ENCODE measurements at regions not wholly inside any gene's neighbourhood (a gene's known extent, or its start where the extent isn't known, plus 50 kb on each side); places are given as distances from the start of the nearest gene placed in this dataset.
A peak's percentile ranks its signal among the peaks of the same experiment; 100 is the strongest.

DNA sequence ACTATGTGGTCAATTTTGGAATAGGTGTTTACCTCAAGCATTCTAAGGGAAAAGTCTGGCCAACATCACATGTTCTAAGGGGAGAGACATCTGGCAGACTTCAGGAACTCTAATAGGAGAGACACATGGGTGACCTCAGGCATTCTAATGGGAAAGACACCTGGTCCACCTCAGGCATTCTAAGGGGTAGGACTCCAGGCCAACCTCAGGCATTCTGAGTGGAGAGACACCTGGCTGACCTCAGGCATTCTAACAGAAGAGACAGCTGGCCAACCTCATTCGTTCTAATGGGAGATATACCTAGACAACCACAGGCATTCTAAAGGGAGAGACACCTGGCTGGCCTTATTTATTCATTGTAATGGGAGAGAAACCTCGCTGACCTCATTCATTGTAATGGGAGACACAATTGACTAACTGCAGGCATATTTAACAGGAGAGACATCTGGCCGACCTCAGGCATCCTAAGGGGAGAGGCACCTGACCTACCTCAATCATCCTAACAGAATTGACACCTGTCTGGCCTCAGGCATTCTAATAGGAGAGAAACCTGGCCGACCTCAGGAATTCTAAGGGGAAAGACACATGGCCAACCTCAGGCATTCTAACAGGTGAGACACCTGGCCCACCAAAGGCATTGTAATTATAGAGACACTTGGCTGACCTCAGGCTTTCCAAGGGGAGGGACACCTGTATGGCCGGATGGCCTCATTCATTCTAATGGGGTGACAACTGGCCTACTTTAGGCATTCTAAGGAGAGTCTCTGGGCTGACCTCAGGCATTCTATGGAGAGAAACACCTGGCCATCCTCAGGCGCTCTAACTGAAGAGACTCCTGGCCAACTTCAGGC lies 1346.8 kb downstream of the UQCRFS1 start:
- no peak overlapping the region for H3K27ac Mint-ChIP-seq (ENCODE audit: unreplicated experiment)
- H3K9me3 Mint-ChIP-seq (ENCODE audit: unreplicated experiment) = peaks cover 29% of the 10 kb centered on the region
- no peaks in the 10 kb centered on the region for H3K27me3 Mint-ChIP-seq (ENCODE audit: unreplicated experiment)
- peaks cover 8% of the 10 kb centered on the region for H3K36me3 Mint-ChIP-seq (ENCODE audit: low read depth, unreplicated experiment)
- no peaks in the 10 kb centered on the region for H3K4me1 Mint-ChIP-seq (ENCODE audit: unreplicated experiment)
- H3K4me3 Mint-ChIP-seq (ENCODE audit: unreplicated experiment) = no peak overlapping the region
- no peak for DNase-seq (ENCODE audit: low spot score)
- TF ChIP-seq, protein P1, sequence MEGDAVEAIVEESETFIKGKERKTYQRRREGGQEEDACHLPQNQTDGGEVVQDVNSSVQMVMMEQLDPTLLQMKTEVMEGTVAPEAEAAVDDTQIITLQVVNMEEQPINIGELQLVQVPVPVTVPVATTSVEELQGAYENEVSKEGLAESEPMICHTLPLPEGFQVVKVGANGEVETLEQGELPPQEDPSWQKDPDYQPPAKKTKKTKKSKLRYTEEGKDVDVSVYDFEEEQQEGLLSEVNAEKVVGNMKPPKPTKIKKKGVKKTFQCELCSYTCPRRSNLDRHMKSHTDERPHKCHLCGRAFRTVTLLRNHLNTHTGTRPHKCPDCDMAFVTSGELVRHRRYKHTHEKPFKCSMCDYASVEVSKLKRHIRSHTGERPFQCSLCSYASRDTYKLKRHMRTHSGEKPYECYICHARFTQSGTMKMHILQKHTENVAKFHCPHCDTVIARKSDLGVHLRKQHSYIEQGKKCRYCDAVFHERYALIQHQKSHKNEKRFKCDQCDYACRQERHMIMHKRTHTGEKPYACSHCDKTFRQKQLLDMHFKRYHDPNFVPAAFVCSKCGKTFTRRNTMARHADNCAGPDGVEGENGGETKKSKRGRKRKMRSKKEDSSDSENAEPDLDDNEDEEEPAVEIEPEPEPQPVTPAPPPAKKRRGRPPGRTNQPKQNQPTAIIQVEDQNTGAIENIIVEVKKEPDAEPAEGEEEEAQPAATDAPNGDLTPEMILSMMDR (IDR thresholded peaks at IDR 0.05; ENCODE audit: unreplicated experiment) = no peak

DNA sequence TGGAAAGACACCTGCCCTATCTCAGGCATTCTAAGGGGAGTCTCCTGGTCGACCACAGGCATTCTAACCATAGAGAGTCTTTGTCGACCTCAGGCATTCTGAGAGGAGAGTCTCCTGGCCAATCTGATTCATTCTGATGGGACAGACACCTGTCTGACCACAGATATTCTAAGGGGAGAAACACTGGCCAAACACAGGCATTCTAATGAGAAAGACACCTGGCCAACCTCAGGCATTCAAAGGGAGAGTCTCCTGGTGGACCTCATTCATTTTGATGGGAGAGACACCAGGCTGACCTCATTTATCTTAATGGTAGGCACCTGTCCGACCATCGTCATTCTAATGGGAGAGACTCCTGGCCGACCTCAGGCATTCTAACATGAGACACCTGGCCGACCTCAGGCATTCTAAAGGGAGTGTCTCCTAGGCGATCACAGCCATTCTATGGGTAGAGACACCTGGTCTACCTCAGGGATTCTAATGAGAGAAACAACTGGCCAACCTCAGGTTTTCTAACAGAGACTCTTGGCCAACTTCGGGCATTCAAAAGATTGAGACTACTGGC lies 1351.5 kb downstream of the UQCRFS1 start:
- no peak overlapping the region for H3K27ac Mint-ChIP-seq (ENCODE audit: unreplicated experiment)
- no peaks in the 10 kb centered on the region for H3K4me1 Mint-ChIP-seq (ENCODE audit: unreplicated experiment)
- H3K4me3 Mint-ChIP-seq (ENCODE audit: unreplicated experiment) = peak overlapping the region; percentile 42
- peaks cover 30% of the 10 kb centered on the region for H3K36me3 Mint-ChIP-seq (ENCODE audit: low read depth, unreplicated experiment)
- DNase-seq (ENCODE audit: low spot score) = no peak
- TF ChIP-seq, protein P1 (IDR thresholded peaks at IDR 0.05; ENCODE audit: unreplicated experiment) = no peak
- H3K27me3 Mint-ChIP-seq (ENCODE audit: unreplicated experiment) = peaks cover 9% of the 10 kb centered on the region
- H3K9me3 Mint-ChIP-seq (ENCODE audit: unreplicated experiment) = peaks cover 57% of the 10 kb centered on the region

DNA sequence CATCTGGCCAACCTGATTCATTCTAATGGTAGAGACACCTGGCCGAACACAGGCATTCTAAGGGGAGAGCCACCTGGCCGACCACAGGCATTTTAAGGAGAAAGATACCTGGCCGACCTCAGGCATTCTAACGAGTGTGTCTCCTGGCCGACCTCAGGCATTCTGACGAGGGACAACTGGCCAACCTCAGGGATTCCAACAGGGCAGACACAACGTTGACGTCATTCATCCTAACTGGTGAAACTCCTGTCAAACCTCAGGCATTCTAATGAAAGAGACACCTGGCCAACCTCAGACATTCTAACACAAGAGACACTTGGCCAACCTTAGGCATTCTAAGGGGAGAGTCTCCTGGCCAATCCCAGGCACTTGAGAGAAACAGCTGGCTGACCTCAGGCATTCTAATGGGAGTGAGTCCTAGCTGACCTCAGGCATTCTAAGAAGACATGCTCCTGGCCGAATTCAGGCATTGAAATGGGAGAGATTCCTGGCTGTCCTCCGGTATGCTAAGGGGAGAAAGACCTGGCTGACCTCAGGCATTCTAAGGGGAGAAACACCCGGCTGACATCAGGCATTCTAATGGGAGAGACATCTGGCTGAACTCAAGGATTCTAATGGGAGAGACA lies 1352.5 kb downstream of the UQCRFS1 start:
- H3K4me3 Mint-ChIP-seq (ENCODE audit: unreplicated experiment) = peak overlapping the region; percentile 42
- DNase-seq (ENCODE audit: low spot score) = no peak
- peaks cover 25% of the 10 kb centered on the region for H3K36me3 Mint-ChIP-seq (ENCODE audit: low read depth, unreplicated experiment)
- H3K27ac Mint-ChIP-seq (ENCODE audit: unreplicated experiment) = no peak overlapping the region
- no peaks in the 10 kb centered on the region for H3K4me1 Mint-ChIP-seq (ENCODE audit: unreplicated experiment)
- TF ChIP-seq, protein P1 (IDR thresholded peaks at IDR 0.05; ENCODE audit: unreplicated experiment) = no peak
- H3K9me3 Mint-ChIP-seq (ENCODE audit: unreplicated experiment) = peaks cover 56% of the 10 kb centered on the region
- peaks cover 9% of the 10 kb centered on the region for H3K27me3 Mint-ChIP-seq (ENCODE audit: unreplicated experiment)

DNA sequence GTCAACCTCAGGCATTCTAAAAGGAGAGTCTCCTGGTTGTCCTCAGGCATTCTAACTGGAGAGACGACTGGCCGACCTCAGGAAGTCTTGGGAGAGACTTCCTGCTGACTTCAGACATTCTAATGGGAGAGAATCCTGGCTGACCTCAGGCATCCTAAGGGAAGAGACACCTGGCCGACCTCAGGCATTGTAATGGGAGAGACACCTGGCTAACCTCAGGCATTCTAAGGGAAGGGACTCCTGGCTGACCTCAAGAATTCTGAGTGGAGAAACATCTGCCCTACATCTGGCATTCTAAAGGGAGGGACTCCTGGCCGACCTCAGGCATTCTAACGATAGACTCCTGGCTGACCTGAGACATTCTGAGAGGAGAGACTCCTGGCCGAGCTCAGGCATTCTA lies 1353.3 kb downstream of the UQCRFS1 start:
- H3K27ac Mint-ChIP-seq (ENCODE audit: unreplicated experiment) = no peak overlapping the region
- TF ChIP-seq, protein P1 (IDR thresholded peaks at IDR 0.05; ENCODE audit: unreplicated experiment) = no peak
- peaks cover 9% of the 10 kb centered on the region for H3K27me3 Mint-ChIP-seq (ENCODE audit: unreplicated experiment)
- peaks cover 60% of the 10 kb centered on the region for H3K9me3 Mint-ChIP-seq (ENCODE audit: unreplicated experiment)
- H3K4me1 Mint-ChIP-seq (ENCODE audit: unreplicated experiment) = no peaks in the 10 kb centered on the region
- peaks cover 25% of the 10 kb centered on the region for H3K36me3 Mint-ChIP-seq (ENCODE audit: low read depth, unreplicated experiment)
- H3K4me3 Mint-ChIP-seq (ENCODE audit: unreplicated experiment) = peak overlapping the region; percentile 18
- DNase-seq (ENCODE audit: low spot score) = no peak
